NT2/D1 (cell line): ENCODE measurements at regions not wholly inside any gene's neighbourhood (a gene's known extent, or its start where the extent isn't known, plus 50 kb on each side); places are given as distances from the start of the nearest gene placed in this dataset.

Source experiments
- SUZ12 ChIP-seq: IDR thresholded peaks from 2 replicates; pipeline ENCODE4 v1.6.1; 2011; ENCODE audit not compliant: insufficient read length, insufficient read depth; ENCODE audit errors: extremely low read depth
- YY1 ChIP-seq: IDR thresholded peaks from 2 replicates; pipeline ENCODE4 v1.6.1; 2011; ENCODE audit not compliant: insufficient read length, insufficient read depth
- ZNF274 ChIP-seq: IDR thresholded peaks from 2 replicates; pipeline ENCODE4 v1.6.1; 2011; ENCODE audit warnings: mild to moderate bottlenecking, low read depth, low read length

GRCh38 chr17:422196-422930 lies 69.8 kb upstream of the RPH3AL start:
- TF ChIP-seq YY1 (no peak), ZNF274 (no peak), SUZ12 (no peak)
